ENCODE measurements at regions not wholly inside any gene's neighbourhood (a gene's known extent, or its start where the extent isn't known, plus 50 kb on each side); places are given as distances from the start of the nearest gene placed in this dataset.

DNA sequence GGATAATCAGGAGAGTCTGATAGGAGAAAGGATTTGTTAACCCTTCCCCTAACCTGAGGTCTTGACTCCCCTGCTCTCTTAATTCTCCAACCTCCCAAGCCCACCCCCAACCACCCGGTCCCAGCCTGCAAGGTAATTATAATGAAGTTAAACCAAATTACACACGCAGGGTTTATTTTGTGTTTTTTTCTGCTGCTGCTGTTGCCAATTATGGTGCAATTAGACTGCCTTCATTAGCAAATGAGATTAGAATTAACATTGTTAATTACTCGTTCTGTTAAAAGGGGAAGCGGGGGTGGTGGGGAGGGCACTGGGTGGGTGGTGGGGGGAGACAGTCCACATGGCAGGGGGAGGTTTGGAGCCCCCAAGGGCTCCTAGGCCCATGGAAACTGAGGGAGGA is 128.9 kb downstream of the CCT6B start:
- TF ChIP-seq, protein P1, sequence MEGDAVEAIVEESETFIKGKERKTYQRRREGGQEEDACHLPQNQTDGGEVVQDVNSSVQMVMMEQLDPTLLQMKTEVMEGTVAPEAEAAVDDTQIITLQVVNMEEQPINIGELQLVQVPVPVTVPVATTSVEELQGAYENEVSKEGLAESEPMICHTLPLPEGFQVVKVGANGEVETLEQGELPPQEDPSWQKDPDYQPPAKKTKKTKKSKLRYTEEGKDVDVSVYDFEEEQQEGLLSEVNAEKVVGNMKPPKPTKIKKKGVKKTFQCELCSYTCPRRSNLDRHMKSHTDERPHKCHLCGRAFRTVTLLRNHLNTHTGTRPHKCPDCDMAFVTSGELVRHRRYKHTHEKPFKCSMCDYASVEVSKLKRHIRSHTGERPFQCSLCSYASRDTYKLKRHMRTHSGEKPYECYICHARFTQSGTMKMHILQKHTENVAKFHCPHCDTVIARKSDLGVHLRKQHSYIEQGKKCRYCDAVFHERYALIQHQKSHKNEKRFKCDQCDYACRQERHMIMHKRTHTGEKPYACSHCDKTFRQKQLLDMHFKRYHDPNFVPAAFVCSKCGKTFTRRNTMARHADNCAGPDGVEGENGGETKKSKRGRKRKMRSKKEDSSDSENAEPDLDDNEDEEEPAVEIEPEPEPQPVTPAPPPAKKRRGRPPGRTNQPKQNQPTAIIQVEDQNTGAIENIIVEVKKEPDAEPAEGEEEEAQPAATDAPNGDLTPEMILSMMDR (IDR thresholded peaks at IDR 0.05), result no peak
- TF ChIP-seq POLR2A (IDR thresholded peaks at IDR 0.05), result no peak
